Astrocyte of the spinal cord (primary cell): ENCODE measurements at regions not wholly inside any gene's neighbourhood (a gene's known extent, or its start where the extent isn't known, plus 50 kb on each side); places are given as distances from the start of the nearest gene placed in this dataset.

Experiments
- DNase-seq: peaks from one replicate; pipeline ENCODE4 v3.0.0; 2011; ENCODE audit warnings: low read depth, low spot score
- H3K4me3 ChIP-seq: 2 replicates; pipeline ENCODE4 v1.5.1; 2011; ENCODE audit warnings: low read depth, mild to moderate bottlenecking, low read length, moderate library complexity
- CTCF ChIP-seq: IDR thresholded peaks from 2 replicates; pipeline ENCODE4 v1.5.1; 2012; ENCODE audit warnings: low read depth, mild to moderate bottlenecking, low read length, inconsistent platforms
- in situ Hi-C: cut with HindIII; loops from 2 replicates; pipeline ENCODE4 v1.10.0; 2017; ENCODE audit warnings: low sequenced_read_pairs

GRCh38 chr11:116379185-116379828, 393.5 kb downstream of the BUD13 start:
- no peak for TF ChIP-seq CTCF
- peak; percentile 18 for DNase-seq
- H3K4me3 ChIP-seq: no peak overlapping the region
- in situ Hi-C loops: no loop called here

GRCh38 chr11:116376547-116376946, 396.2 kb downstream of the BUD13 start:
- H3K4me3 ChIP-seq: no peak overlapping the region
- DNase-seq: no peak
- no peak for TF ChIP-seq CTCF
- in situ Hi-C loops: no loop called here

GRCh38 chr11:116376054-116376453, 396.7 kb downstream of the BUD13 start:
- no peak for DNase-seq
- H3K4me3 ChIP-seq: no peak overlapping the region
- in situ Hi-C loops: no loop called here
- TF ChIP-seq CTCF: no peak

GRCh38 chr11:116375221-116375620, 397.6 kb downstream of the BUD13 start:
- TF ChIP-seq CTCF: no peak
- no peak for DNase-seq
- no peak overlapping the region for H3K4me3 ChIP-seq
- in situ Hi-C loops: no loop called here

- no peak overlapping the region for H3K4me3 ChIP-seq
- no peak for TF ChIP-seq CTCF
- in situ Hi-C loops: no loop called here
- no peak for DNase-seq
Observed at GRCh38 chr11:116374085-116374484, 398.7 kb downstream of the BUD13 start.

- DNase-seq: peak; percentile 6
- TF ChIP-seq CTCF: no peak
- no peak overlapping the region for H3K4me3 ChIP-seq
- in situ Hi-C loops: no loop called here
Observed at GRCh38 chr11:116373104-116373944, 399.5 kb downstream of the BUD13 start.
